Esophagus squamous epithelium (tissue), 4 donors: ENCODE measurements at regions not wholly inside any gene's neighbourhood (a gene's known extent, or its start where the extent isn't known, plus 50 kb on each side); places are given as distances from the start of the nearest gene placed in this dataset.

ENCODE experiments used
- CTCF ChIP-seq, 6 experiments: fragments of 450-650 bp in 4 of 6; fragments of 200-600 bp in 2 of 6; sonication (generic) in 2 of 6; IDR thresholded peaks; one replicate each; pipeline ENCODE4 v1.5.1; 2016 to 2019; ENCODE audit warnings: antibody characterized with exemption in 6 of 6, mild to moderate bottlenecking in 4 of 6, moderate library complexity in 4 of 6
- POLR2A ChIP-seq, 4 donors: fragments of 450-650 bp; IDR thresholded peaks; one replicate each; pipeline ENCODE4 v1.6.1; 2017; ENCODE audit warnings: antibody characterized with exemption in 4 of 4, mild to moderate bottlenecking in 4 of 4, moderate library complexity in 3 of 4

- TF ChIP-seq POLR2A (IDR thresholded peaks at IDR 0.05) (no peak), CTCF (IDR thresholded peaks at IDR 0.05) (peak in 1 of 6 experiments; percentile 11)
Measured at GRCh38 chr11:70796648-70797227, 398.4 kb downstream of the CTTN start.
